RWPE1 (cell line): ENCODE measurements at regions not wholly inside any gene's neighbourhood (a gene's known extent, or its start where the extent isn't known, plus 50 kb on each side); places are given as distances from the start of the nearest gene placed in this dataset.

Source experiments
- CTCF ChIA-PET: fragments of 350-600 bp; sonication (Branson Sonifier 250); formaldehyde crosslinking; extraction: SDS; loops from one replicate; lab custom pipeline; 2021; lab: Yijun Ruan, JAX
- POLR2A ChIA-PET: fragments of 400-600 bp; formaldehyde crosslinking; extraction: SDS; loops from one replicate; lab custom pipeline; 2020; ENCODE audit warnings: antibody characterized with exemption; ENCODE audit not compliant: low non-redundant PET; lab: Yijun Ruan, JAX
- DNase-seq: peaks from one replicate; pipeline ENCODE4 v3.0.0; 2012; ENCODE audit warnings: low spot score
- H3K27ac ChIP-seq: fragments of 450-650 bp; 2 replicates; pipeline ENCODE4 v1.5.1; 2017
- TF ChIP-seq, protein P1 (sequence below): fragments of 450-650 bp; conservative IDR thresholded peaks from 2 replicates; pipeline ENCODE4 v1.5.1; 2017; ENCODE audit warnings: low read depth, mild to moderate bottlenecking

DNA sequence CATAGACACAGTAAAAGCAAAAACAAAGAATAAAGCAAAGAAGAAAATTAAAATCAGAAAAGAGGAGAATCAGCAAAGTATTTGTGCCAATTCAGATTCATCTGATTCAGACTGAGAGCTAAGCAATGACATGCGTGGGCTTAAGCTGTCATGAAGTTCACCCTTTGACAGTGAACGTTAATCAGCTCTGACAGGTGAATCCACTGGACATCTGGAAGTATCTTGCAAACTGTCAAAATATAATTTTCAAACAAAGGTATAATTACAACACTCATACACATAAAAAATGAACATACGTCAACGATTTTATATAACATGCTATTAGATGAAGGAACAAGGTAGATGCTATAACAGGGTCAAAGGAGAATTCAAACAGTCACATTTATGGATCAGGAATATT, 596.3 kb upstream of the SALL1 start:
- no peak overlapping the region for H3K27ac ChIP-seq
- CTCF ChIA-PET: no interaction called here
- DNase-seq: no peak
- POLR2A ChIA-PET: no interaction called here
- TF ChIP-seq, protein P1, sequence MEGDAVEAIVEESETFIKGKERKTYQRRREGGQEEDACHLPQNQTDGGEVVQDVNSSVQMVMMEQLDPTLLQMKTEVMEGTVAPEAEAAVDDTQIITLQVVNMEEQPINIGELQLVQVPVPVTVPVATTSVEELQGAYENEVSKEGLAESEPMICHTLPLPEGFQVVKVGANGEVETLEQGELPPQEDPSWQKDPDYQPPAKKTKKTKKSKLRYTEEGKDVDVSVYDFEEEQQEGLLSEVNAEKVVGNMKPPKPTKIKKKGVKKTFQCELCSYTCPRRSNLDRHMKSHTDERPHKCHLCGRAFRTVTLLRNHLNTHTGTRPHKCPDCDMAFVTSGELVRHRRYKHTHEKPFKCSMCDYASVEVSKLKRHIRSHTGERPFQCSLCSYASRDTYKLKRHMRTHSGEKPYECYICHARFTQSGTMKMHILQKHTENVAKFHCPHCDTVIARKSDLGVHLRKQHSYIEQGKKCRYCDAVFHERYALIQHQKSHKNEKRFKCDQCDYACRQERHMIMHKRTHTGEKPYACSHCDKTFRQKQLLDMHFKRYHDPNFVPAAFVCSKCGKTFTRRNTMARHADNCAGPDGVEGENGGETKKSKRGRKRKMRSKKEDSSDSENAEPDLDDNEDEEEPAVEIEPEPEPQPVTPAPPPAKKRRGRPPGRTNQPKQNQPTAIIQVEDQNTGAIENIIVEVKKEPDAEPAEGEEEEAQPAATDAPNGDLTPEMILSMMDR: no peak

DNA sequence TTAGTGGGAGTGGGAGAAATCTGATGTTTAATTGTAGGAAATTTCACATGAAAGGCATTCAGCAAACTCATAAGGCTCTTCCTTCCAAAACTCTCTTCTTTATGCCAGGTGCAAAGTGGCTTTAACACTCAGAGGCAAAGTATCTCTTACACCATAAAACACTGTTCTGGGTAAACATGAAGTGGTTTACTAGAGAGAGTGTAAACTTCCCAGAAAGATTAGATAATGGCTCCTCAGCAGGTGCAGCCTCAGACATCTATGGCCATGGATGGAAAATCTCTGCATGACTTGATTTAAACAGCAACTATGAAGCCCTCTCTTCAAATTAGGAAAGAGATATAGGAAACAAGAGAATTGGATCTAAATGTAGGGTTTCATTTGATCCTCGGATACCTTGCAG, 583.1 kb upstream of the SALL1 start:
- DNase-seq: no peak
- TF ChIP-seq, protein P1: no peak
- H3K27ac ChIP-seq: no peak overlapping the region
- CTCF ChIA-PET: interaction anchor here (1.1 kb wide), 1 partner anchor 248 kb away, joined by 5 read pairs; no protein-coding TSS in a partner anchor
- POLR2A ChIA-PET: no interaction called here

DNA sequence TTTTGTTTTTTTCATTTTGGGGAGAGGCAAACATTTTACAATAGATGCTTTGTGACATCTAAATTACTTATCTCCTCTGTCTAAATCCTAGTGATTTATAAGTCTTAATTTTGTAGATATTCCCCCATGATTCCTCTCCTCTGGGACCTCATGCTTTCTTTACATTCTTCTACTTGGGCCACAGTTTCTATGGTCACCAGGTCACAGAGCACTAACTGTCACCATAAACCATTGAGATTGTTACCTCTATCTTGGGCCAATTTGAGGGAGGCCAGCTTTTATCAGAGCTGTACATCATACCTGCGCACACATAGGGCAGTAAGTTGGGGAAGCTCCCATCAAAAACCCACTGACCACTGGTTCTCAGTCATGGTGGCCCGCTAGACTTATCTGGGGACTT, 582.1 kb upstream of the SALL1 start:
- ChIA-PET CTCF (interaction anchor here (1.1 kb wide), 1 partner anchor 249 kb away, joined by 5 read pairs; no protein-coding TSS in a partner anchor), POLR2A (no interaction called here)
- DNase-seq: no peak
- TF ChIP-seq, protein P1: no peak
- no peak overlapping the region for H3K27ac ChIP-seq

DNA sequence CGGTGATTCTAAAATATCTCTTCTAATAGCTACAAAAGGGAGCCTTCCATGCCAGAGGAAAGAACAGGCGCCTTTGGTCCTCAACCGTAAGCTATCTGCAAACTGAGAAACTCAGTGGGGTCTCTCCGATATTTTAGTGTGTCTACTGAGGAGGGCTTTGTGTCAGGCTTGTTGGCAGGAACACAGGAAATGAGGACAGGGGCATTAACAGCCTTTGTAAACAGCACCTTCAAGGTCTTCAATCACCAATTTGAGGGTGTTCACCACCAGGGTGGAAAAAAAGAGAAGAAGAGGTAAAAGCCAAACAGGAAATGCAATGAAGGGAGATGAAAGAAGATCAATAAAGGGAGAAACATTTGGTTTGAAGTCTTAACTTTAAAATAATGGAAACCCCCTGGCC, 580.1 kb upstream of the SALL1 start:
- DNase-seq: no peak
- TF ChIP-seq, protein P1: no peak
- POLR2A ChIA-PET: no interaction called here
- no peak overlapping the region for H3K27ac ChIP-seq
- CTCF ChIA-PET: interaction anchor here (0.6 to 0.7 kb wide), 2 partner anchors 208 to 263 kb away, joined by 3 read pairs; no protein-coding TSS in a partner anchor

- POLR2A ChIA-PET: no interaction called here
- TF ChIP-seq, protein P1: no peak
- no peak for DNase-seq
- CTCF ChIA-PET: interaction anchor here (0.6 kb wide), 1 partner anchor 721 kb away, joined by 3 read pairs; no protein-coding TSS in a partner anchor
- H3K27ac ChIP-seq: no peak overlapping the region
Measured at GRCh38 chr16:51723036-51723724, 572.1 kb upstream of the SALL1 start.

- DNase-seq: no peak
- H3K27ac ChIP-seq: no peak overlapping the region
- TF ChIP-seq, protein P1: no peak
- ChIA-PET POLR2A (no interaction called here), CTCF (no interaction called here)
Measured at GRCh38 chr16:51722467-51722866, 571.4 kb upstream of the SALL1 start.
